ENCODE measurements at regions not wholly inside any gene's neighbourhood (a gene's known extent, or its start where the extent isn't known, plus 50 kb on each side); places are given as distances from the start of the nearest gene placed in this dataset.

- Histone ChIP-seq H3K27me3 (ENCODE audit: control insufficient read depth, insufficient read depth, low read length) (no peaks in the 10 kb centered on the region), H3K36me3 (ENCODE audit: control insufficient read depth, insufficient read depth, low read length) (no peaks in the 10 kb centered on the region), H3K4me3 (ENCODE audit: low read depth, low read length) (no peak overlapping the region)
- FAIRE-seq (no peak), DNase-seq (ENCODE audit: low read depth) (no peak)
- TF ChIP-seq CTCF (IDR thresholded peaks at IDR 0.05; ENCODE audit: insufficient read depth, low read length, severe bottlenecking) = no peak
Observed at GRCh38 chr2:118548880-118549488, 298.5 kb downstream of the EN1 start.

GRCh38 chr2:118539290-118539689 lies 308.2 kb downstream of the EN1 start:
- TF ChIP-seq CTCF (IDR thresholded peaks at IDR 0.05; ENCODE audit: insufficient read depth, low read length, severe bottlenecking) = peak; percentile 41
- H3K27me3 ChIP-seq (ENCODE audit: control insufficient read depth, insufficient read depth, low read length) = no peaks in the 10 kb centered on the region
- FAIRE-seq (no peak), DNase-seq (ENCODE audit: low read depth) (peak; percentile 8)
- no peaks in the 10 kb centered on the region for H3K36me3 ChIP-seq (ENCODE audit: control insufficient read depth, insufficient read depth, low read length)
- H3K4me3 ChIP-seq (ENCODE audit: low read depth, low read length) = no peak overlapping the region

GRCh38 chr2:118536306-118536705 lies 311.1 kb downstream of the EN1 start:
- no peaks in the 10 kb centered on the region for H3K27me3 ChIP-seq (ENCODE audit: control insufficient read depth, insufficient read depth, low read length)
- DNase-seq (ENCODE audit: low read depth) = no peak
- no peak for FAIRE-seq
- H3K36me3 ChIP-seq (ENCODE audit: control insufficient read depth, insufficient read depth, low read length) = no peaks in the 10 kb centered on the region
- H3K4me3 ChIP-seq (ENCODE audit: low read depth, low read length) = no peak overlapping the region
- no peak for TF ChIP-seq CTCF (IDR thresholded peaks at IDR 0.05; ENCODE audit: insufficient read depth, low read length, severe bottlenecking)

- FAIRE-seq = no peak
- Histone ChIP-seq H3K27me3 (ENCODE audit: control insufficient read depth, insufficient read depth, low read length) (no peaks in the 10 kb centered on the region), H3K4me3 (ENCODE audit: low read depth, low read length) (no peak overlapping the region), H3K36me3 (ENCODE audit: control insufficient read depth, insufficient read depth, low read length) (no peaks in the 10 kb centered on the region)
- TF ChIP-seq CTCF (IDR thresholded peaks at IDR 0.05; ENCODE audit: insufficient read depth, low read length, severe bottlenecking) = no peak
- no peak for DNase-seq (ENCODE audit: low read depth)
Observed at GRCh38 chr2:118535818-118536212, 311.6 kb downstream of the EN1 start.

GRCh38 chr2:118535171-118535817 lies 312.2 kb downstream of the EN1 start:
- no peak for FAIRE-seq
- H3K27me3 ChIP-seq (ENCODE audit: control insufficient read depth, insufficient read depth, low read length) = no peaks in the 10 kb centered on the region

More at GRCh38 chr2:118535171-118535817, 312.2 kb downstream of the EN1 start:
- H3K4me3 ChIP-seq (ENCODE audit: low read depth, low read length) = no peak overlapping the region
- no peak for TF ChIP-seq CTCF (IDR thresholded peaks at IDR 0.05; ENCODE audit: insufficient read depth, low read length, severe bottlenecking)
- DNase-seq (ENCODE audit: low read depth) = no peak
- H3K36me3 ChIP-seq (ENCODE audit: control insufficient read depth, insufficient read depth, low read length) = no peaks in the 10 kb centered on the region

Data from bronchial epithelial cell (primary cell).